K562 (cell line): ENCODE measurements at regions not wholly inside any gene's neighbourhood (a gene's known extent, or its start where the extent isn't known, plus 50 kb on each side); places are given as distances from the start of the nearest gene placed in this dataset.

Experiments used
- ATAC-seq: fragments of 200-7000 bp; cut with Tn5 transposase; 3 replicates; pipeline ENCODE4 v1.9.1; 2020; ENCODE audit warnings: moderate library complexity
- BruUV-seq: library from RNA; stranded (reverse); fragments of 400-500 nt; replicated peaks from 2 replicates; lab custom pipeline; 2021; lab: Mats Ljungman, UMichigan
- CTCF ChIA-PET: fragments of 300-600 bp; formaldehyde crosslinking; extraction: SDS; loops from one replicate; lab custom pipeline; 2021; ENCODE audit warnings: low intra/inter-chr PET ratio; lab: Yijun Ruan, JAX
- POLR2A ChIA-PET: fragments of 300-600, 350-650 bp; sonication (Branson Sonifier 250); formaldehyde crosslinking; extraction: SDS; loops from one replicate; lab custom pipeline; 2021; ENCODE audit warnings: antibody characterized with exemption, inconsistent platforms; lab: Yijun Ruan, JAX
- DNase-seq, 4 experiments: peaks; one replicate each; pipeline versions ENCODE4 v3.0.0 to v3.0.0-alpha.2; 2011 to 2018; ENCODE audit warnings: low spot score in 3 of 4, mixed read lengths in 3 of 4; ENCODE audit errors: extremely low read depth in 1 of 4
- FAIRE-seq: peaks from 2 replicates; lab custom pipeline; 2011; peaks lifted over from hg19 to GRCh38; lab: Jason Lieb, UNC
- H2AFZ ChIP-seq: 2 replicates; pipeline ENCODE4 v1.6.0; 2011; ENCODE audit warnings: low read depth, low read length, control low read depth, inconsistent platforms
- H3K27ac ChIP-seq: fragments of 200-600 bp; 3 replicates; pipeline ENCODE4 v1.8.0; 2011; ENCODE audit warnings: low read depth, mild to moderate bottlenecking, control low read depth, inconsistent platforms, low read length, moderate library complexity, mixed read lengths; ENCODE audit errors: extremely low read depth
- H3K27me3 ChIP-seq, 2 experiments: fragments of 300-600 bp in 1 of 2; 2 replicates in 1 of 2; 3 replicates in 1 of 2; pipeline versions ENCODE4 v1.6.0 to v1.8.0; 2011; ENCODE audit warnings: inconsistent platforms in 2 of 2, low read length in 2 of 2, mild to moderate bottlenecking in 1 of 2, mixed read lengths in 1 of 2, moderate library complexity in 1 of 2; ENCODE audit not compliant: control insufficient read depth in 2 of 2, insufficient read depth in 2 of 2
- H3K36me3 ChIP-seq: fragments of 300-600 bp; 3 replicates; pipeline ENCODE4 v1.8.0; 2011; ENCODE audit warnings: mild to moderate bottlenecking, low read length, inconsistent platforms; ENCODE audit not compliant: control insufficient read depth, insufficient read depth
- H3K4me1 ChIP-seq, 2 experiments: fragments of 200-600 bp in 1 of 2; replicated peaks in 1 of 2; 2 replicates in 1 of 2; 3 replicates in 1 of 2; pipeline versions ENCODE4 v1.5.1 to v1.8.0; 2011; ENCODE audit warnings: inconsistent platforms in 2 of 2, low read length in 2 of 2, mild to moderate bottlenecking in 1 of 2, mixed read lengths in 1 of 2, moderate library complexity in 1 of 2; ENCODE audit not compliant: control insufficient read depth in 2 of 2, insufficient read depth in 2 of 2
- H3K4me2 ChIP-seq: 2 replicates; pipeline ENCODE4 v1.6.1; 2011; ENCODE audit warnings: low read length, control low read depth, inconsistent platforms, mixed read lengths; ENCODE audit not compliant: insufficient read depth
- H3K4me3 ChIP-seq: fragments of 200-600 bp; sonication (generic), shearing (Covaris generic); 2 replicates; pipeline ENCODE4 v1.5.1; 2016; ENCODE audit warnings: control low read depth, inconsistent platforms
- H3K79me2 ChIP-seq: fragments of 200-600 bp; 3 replicates; pipeline ENCODE4 v1.8.0; 2011; ENCODE audit warnings: low read length, inconsistent platforms; ENCODE audit not compliant: control insufficient read depth, insufficient read depth
- H3K9ac ChIP-seq, 2 experiments: 2 replicates each; pipeline versions ENCODE4 v1.6.0 to v1.6.1; 2011; ENCODE audit warnings: low read depth in 2 of 2, low read length in 2 of 2, control low read depth in 1 of 2, inconsistent platforms in 1 of 2, mild to moderate bottlenecking in 1 of 2, mixed read lengths in 1 of 2; ENCODE audit not compliant: insufficient read depth in 1 of 2
- H3K9me1 ChIP-seq: one replicate; pipeline ENCODE4 v1.6.0; 2011; ENCODE audit warnings: inconsistent platforms, mild to moderate bottlenecking, low read length, moderate library complexity; ENCODE audit not compliant: control insufficient read depth, insufficient read depth
- H3K9me3 ChIP-seq: replicated peaks from 2 replicates; pipeline ENCODE4 v1.5.1; 2011; ENCODE audit warnings: low read depth, low read length, inconsistent platforms; ENCODE audit not compliant: control insufficient read depth, insufficient read depth
- H4K20me1 ChIP-seq: replicated peaks from 2 replicates; pipeline ENCODE4 v1.6.1; 2011; ENCODE audit warnings: low read length, inconsistent platforms, mixed read lengths; ENCODE audit not compliant: control insufficient read depth, insufficient read depth
- ADNP ChIP-seq: fragments of 200-800 bp; sonication (Bioruptor generic); IDR thresholded peaks from 2 replicates; pipeline ENCODE4 v1.6.1; 2016; ENCODE audit warnings: missing genetic modification characterization, missing compliant biosample characterization
- AFF1 ChIP-seq, 2 experiments: fragments of 450-650 bp; IDR thresholded peaks; 2 replicates each; pipeline ENCODE4 v1.6.1; 2018; ENCODE audit warnings: mild to moderate bottlenecking in 2 of 2, low read depth in 1 of 2; ENCODE audit not compliant: partially characterized antibody in 2 of 2
- ARID3B ChIP-seq: fragments of 250-450 bp; sonication (Bioruptor Pico); IDR thresholded peaks from 2 replicates; pipeline ENCODE4 v1.4.0; 2020; ENCODE audit warnings: borderline replicate concordance
- CHD2 ChIP-seq: IDR thresholded peaks from 2 replicates; pipeline ENCODE4 v1.6.1; 2011; ENCODE audit warnings: low read depth, low read length
- CREBBP ChIP-seq: IDR thresholded peaks from one replicate; pipeline ENCODE4 v1.6.1; 2012; ENCODE audit warnings: low read depth, mild to moderate bottlenecking, control low read depth, inconsistent platforms, low read length
- OTX1 ChIP-seq: fragments of 450-650 bp; formaldehyde crosslinking; IDR thresholded peaks from 2 replicates; pipeline ENCODE4 v1.4.0; 2022; ENCODE audit warnings: mild to moderate bottlenecking
- RB1 ChIP-seq: fragments of 450-650 bp; IDR thresholded peaks from 2 replicates; pipeline ENCODE4 v1.6.1; 2017; ENCODE audit warnings: low read depth, mild to moderate bottlenecking
- SRF ChIP-seq, 2 experiments: fragments of 250-450, 450-650 bp in 1 of 2; sonication (Bioruptor Pico) in 1 of 2; sonication (generic) in 1 of 2; formaldehyde crosslinking; IDR thresholded peaks; 2 replicates each; pipeline versions ENCODE4 v1.5.0 to v1.5.1; 2020 to 2022; ENCODE audit warnings: mild to moderate bottlenecking in 1 of 2, missing genetic modification reagents in 1 of 2
- ZNF175 ChIP-seq: fragments of 200-800 bp; sonication (Bioruptor generic); IDR thresholded peaks from 2 replicates; pipeline ENCODE4 v1.6.1; 2016; ENCODE audit warnings: low read depth, mild to moderate bottlenecking, missing genetic modification characterization, missing compliant biosample characterization
- ZNF395 ChIP-seq: fragments of 200-800 bp; sonication (Bioruptor generic); IDR thresholded peaks from 2 replicates; pipeline ENCODE4 v1.6.1; 2017; ENCODE audit warnings: missing genetic modification characterization, missing compliant biosample characterization
- WGBS: fragments of 100-300 bp; shearing (Covaris generic); methylation state at CpG from one replicate; pipeline ENCODE4 v1.1.6; 2016; ENCODE audit warnings: low coverage, mixed read lengths; ENCODE audit not compliant: insufficient coverage; ENCODE audit errors: missing lambda C conversion rate; 5-methylcytosine and 5-hydroxymethylcytosine counted together
- in situ Hi-C: fragments of 300-500 bp; cut with MboI; formaldehyde crosslinking; loops from 4 replicates; pipeline ENCODE4 v1.15.0; 2018; ENCODE audit warnings: inconsistent platforms, mixed read lengths
- intact Hi-C: fragments of 100-400 bp; cut with micrococcal nuclease; formaldehyde crosslinking; loops from 2 replicates; pipeline ENCODE4 v1.14.2; 2022

GRCh38 chr18:1930291-1931270 is 640.7 kb downstream of the METTL4 start:
- H3K4me2 ChIP-seq, result no peak overlapping the region
- H2AFZ ChIP-seq, result no peak overlapping the region
- H3K9ac ChIP-seq, result no peak overlapping the region
- CTCF ChIA-PET, result no interaction called here
- POLR2A ChIA-PET, result no interaction called here
- no peaks in the 10 kb centered on the region for H4K20me1 ChIP-seq
- H3K4me3 ChIP-seq, result no peak overlapping the region
- no TSS peak for BruUV-seq
- ATAC-seq (no peak), DNase-seq (no peak), FAIRE-seq (no peak)
- no peaks in the 10 kb centered on the region; a peak in 1 of 5 replicates for H3K27me3 ChIP-seq
- no peaks in the 10 kb centered on the region for H3K79me2 ChIP-seq
- H3K4me1 ChIP-seq, result no peaks in the 10 kb centered on the region
- intact Hi-C loops, result no loop called here
- H3K27ac ChIP-seq, result no peak overlapping the region
- WGBS, result 3% methylated on average over 5 of the region's 5 CpGs
- in situ Hi-C loops, result no loop called here
- TF ChIP-seq ZNF175 (no peak), SRF (CRISPR knock-in tag; IDR thresholded peaks at IDR 0.05) (no peak), ARID3B (CRISPR knock-in tag) (no peak), CHD2 (no peak), AFF1 (IDR thresholded peaks at IDR 0.05; ENCODE audit: low read depth in 1 of 2, partially characterized antibody in 2 of 2) (no peak), ADNP (no peak), OTX1 (CRISPR knock-in tag) (no peak), ZNF395 (CRISPR knock-in tag) (no peak), RB1 (no peak), CREBBP (no peak)
- TF ChIP-seq, all 486 proteins: peak for 0
- H3K36me3 ChIP-seq, result no peaks in the 10 kb centered on the region
- H3K9me3 ChIP-seq, result no peaks in the 10 kb centered on the region
- H3K9me1 ChIP-seq, result no peaks in the 10 kb centered on the region
